HepG2 (cell line): ENCODE measurements at regions not wholly inside any gene's neighbourhood (a gene's known extent, or its start where the extent isn't known, plus 50 kb on each side); places are given as distances from the start of the nearest gene placed in this dataset.

ENCODE experiments used
- ATAC-seq: fragments of 200-7000 bp; cut with Tn5 transposase; 3 replicates; pipeline ENCODE4 v1.9.1; 2020; ENCODE audit warnings: mild to moderate bottlenecking, moderate library complexity
- BruUV-seq: library from RNA; stranded (reverse); fragments of 400-500 nt; replicated peaks from 2 replicates; lab custom pipeline; 2021; lab: Mats Ljungman, UMichigan
- CTCF ChIA-PET: fragments of 300-600 bp; formaldehyde crosslinking; extraction: SDS; loops from one replicate; lab custom pipeline; 2021; ENCODE audit warnings: low total read pairs, inconsistent platforms, low intra/inter-chr PET ratio; lab: Yijun Ruan, JAX
- POLR2A ChIA-PET: fragments of 350-600 bp; sonication (Branson Sonifier 250); formaldehyde crosslinking; loops from one replicate; lab custom pipeline; 2020; ENCODE audit warnings: antibody characterized with exemption, inconsistent platforms; lab: Yijun Ruan, JAX
- DNase-seq: peaks from one replicate; pipeline ENCODE4 v3.0.0-alpha.2; 2015; ENCODE audit warnings: low spot score
- FAIRE-seq: peaks from 3 replicates; lab custom pipeline; 2011; peaks lifted over from hg19 to GRCh38; lab: Jason Lieb, UNC
- H2AFZ ChIP-seq: one replicate; pipeline ENCODE4 v1.6.1; 2011; ENCODE audit warnings: low read length, inconsistent platforms
- H3K27ac ChIP-seq: fragments of 300-600 bp; 3 replicates; pipeline ENCODE4 v1.8.0; 2011; ENCODE audit warnings: mixed run types, mild to moderate bottlenecking, mixed read lengths, low read length, inconsistent platforms; ENCODE audit not compliant: insufficient read depth; ENCODE audit errors: extremely low read length
- H3K27me3 ChIP-seq, 2 experiments: fragments of 200-600 bp in 1 of 2; 2 replicates in 1 of 2; 3 replicates in 1 of 2; pipeline versions ENCODE4 v1.6.0 to v1.8.0; 2011; ENCODE audit warnings: low read length in 2 of 2, mild to moderate bottlenecking in 2 of 2, moderate library complexity in 2 of 2, inconsistent platforms in 1 of 2; ENCODE audit not compliant: insufficient read depth in 2 of 2, control insufficient read depth in 1 of 2
- H3K36me3 ChIP-seq, 2 experiments: fragments of 200-600 bp in 1 of 2; replicated peaks in 1 of 2; 2 replicates in 1 of 2; 3 replicates in 1 of 2; pipeline versions ENCODE4 v1.5.1 to v1.8.0; 2011; ENCODE audit warnings: low read length in 2 of 2, inconsistent platforms in 1 of 2; ENCODE audit not compliant: insufficient read depth in 2 of 2, control insufficient read depth in 1 of 2
- H3K4me1 ChIP-seq: 2 replicates; pipeline ENCODE4 v1.5.1; 2012; ENCODE audit warnings: low read length, inconsistent platforms; ENCODE audit not compliant: insufficient read depth
- H3K4me2 ChIP-seq: 2 replicates; pipeline ENCODE4 v1.6.0; 2011; ENCODE audit warnings: low read depth, low read length, inconsistent platforms
- H3K4me3 ChIP-seq, 3 experiments: fragments of 200-600 bp in 1 of 3; sonication (generic), shearing (Covaris generic) in 1 of 3; replicated peaks in 1 of 3; 2 replicates each; pipeline ENCODE4 v1.5.1; 2011 to 2016; ENCODE audit warnings: low read length in 3 of 3, inconsistent platforms in 2 of 3, low read depth in 2 of 3, mild to moderate bottlenecking in 2 of 3, control low read depth in 1 of 3, mixed read lengths in 1 of 3; ENCODE audit not compliant: insufficient read depth in 1 of 3
- H3K79me2 ChIP-seq: one replicate; pipeline ENCODE4 v1.6.1; 2011; ENCODE audit warnings: low read length, inconsistent platforms; ENCODE audit not compliant: insufficient read depth
- H3K9ac ChIP-seq: 2 replicates; pipeline ENCODE4 v1.6.0; 2011; ENCODE audit warnings: mild to moderate bottlenecking, low read depth, low read length, inconsistent platforms; ENCODE audit not compliant: insufficient read depth
- H3K9me3 ChIP-seq: 2 replicates; pipeline ENCODE4 v1.5.1; 2012; ENCODE audit warnings: mild to moderate bottlenecking, low read length
- H4K20me1 ChIP-seq: 2 replicates; pipeline ENCODE4 v1.6.0; 2011; ENCODE audit warnings: inconsistent platforms, mild to moderate bottlenecking, low read length, moderate library complexity; ENCODE audit not compliant: insufficient read depth
- ATAD3A ChIP-seq: sonication (generic); formaldehyde crosslinking; IDR thresholded peaks from 2 replicates; pipeline ENCODE4 v1.4.0; 2020; ENCODE audit warnings: missing genetic modification reagents
- CAMTA2 ChIP-seq: sonication (generic); formaldehyde crosslinking; IDR thresholded peaks from 2 replicates; pipeline ENCODE4 v1.4.0; 2020; ENCODE audit warnings: mild to moderate bottlenecking, missing genetic modification reagents, borderline replicate concordance
- KLF13 ChIP-seq: sonication (generic); formaldehyde crosslinking; IDR thresholded peaks from 2 replicates; pipeline ENCODE4 v1.4.0; 2020; ENCODE audit warnings: mild to moderate bottlenecking, missing genetic modification reagents
- POLR2AphosphoS2 ChIP-seq: IDR thresholded peaks from 2 replicates; pipeline ENCODE4 v1.6.1; 2011; ENCODE audit warnings: low read depth, low read length, improper control_type of control experiment
- ZBTB42 ChIP-seq: sonication (generic); formaldehyde crosslinking; IDR thresholded peaks from 2 replicates; pipeline ENCODE4 v1.5.0; 2020; ENCODE audit warnings: mild to moderate bottlenecking, missing genetic modification reagents
- ZNF230 ChIP-seq: sonication (generic); formaldehyde crosslinking; IDR thresholded peaks from 2 replicates; pipeline ENCODE4 v1.4.0; 2020; ENCODE audit warnings: mild to moderate bottlenecking, missing genetic modification reagents
- ZNF547 ChIP-seq: sonication (generic); formaldehyde crosslinking; IDR thresholded peaks from 2 replicates; pipeline ENCODE4 v1.5.1; 2020; ENCODE audit warnings: mild to moderate bottlenecking, missing genetic modification reagents
- ZNF563 ChIP-seq: sonication (generic); formaldehyde crosslinking; IDR thresholded peaks from 2 replicates; pipeline ENCODE4 v1.8.0; 2022; ENCODE audit warnings: mild to moderate bottlenecking, moderate library complexity, missing genetic modification reagents
- ZSCAN9 ChIP-seq: IDR thresholded peaks from 2 replicates; pipeline ENCODE4 v1.6.1; 2016; ENCODE audit warnings: borderline replicate concordance
- WGBS: methylation state at CpG from one replicate; pipeline ENCODE4 v1.1.6; 2017; ENCODE audit warnings: low lambda C conversion rate; 5-methylcytosine and 5-hydroxymethylcytosine counted together
- in situ Hi-C: cut with HindIII; loops from 2 replicates; pipeline ENCODE4 v1.10.0; 2017; ENCODE audit warnings: low pct_unique_long_range_greater_than_20kb; ENCODE audit not compliant: extremely low pct_ligation_motif_present
- intact Hi-C: fragments of 100-400 bp; cut with micrococcal nuclease; formaldehyde crosslinking; loops from one replicate; pipeline ENCODE4 v1.10.0; 2022; ENCODE audit not compliant: unreplicated experiment
- TF ChIP-seq, protein P1 (sequence below): sonication (generic); formaldehyde crosslinking; conservative IDR thresholded peaks from 2 replicates; pipeline ENCODE4 v1.8.0; 2022; ENCODE audit warnings: low read depth, missing genetic modification reagents
- TF ChIP-seq, protein P2 (sequence below): sonication (generic); formaldehyde crosslinking; IDR thresholded peaks from 2 replicates; pipeline ENCODE4 v1.5.0; 2020; ENCODE audit warnings: missing genetic modification reagents
- TF ChIP-seq, protein P3 (sequence below), 2 experiments: fragments of 450-650 bp in 1 of 2; sonication (generic) in 1 of 2; formaldehyde crosslinking; IDR thresholded peaks; 2 replicates each; pipeline versions ENCODE4 v1.5.0 to v1.8.0; 2020 to 2022; ENCODE audit warnings: mild to moderate bottlenecking in 1 of 2, missing genetic modification reagents in 1 of 2
- TF ChIP-seq, protein P4 (sequence below): sonication (generic); formaldehyde crosslinking; IDR thresholded peaks from 2 replicates; pipeline ENCODE4 v1.8.1; 2023; ENCODE audit warnings: mild to moderate bottlenecking, missing genetic modification reagents, borderline replicate concordance

DNA sequence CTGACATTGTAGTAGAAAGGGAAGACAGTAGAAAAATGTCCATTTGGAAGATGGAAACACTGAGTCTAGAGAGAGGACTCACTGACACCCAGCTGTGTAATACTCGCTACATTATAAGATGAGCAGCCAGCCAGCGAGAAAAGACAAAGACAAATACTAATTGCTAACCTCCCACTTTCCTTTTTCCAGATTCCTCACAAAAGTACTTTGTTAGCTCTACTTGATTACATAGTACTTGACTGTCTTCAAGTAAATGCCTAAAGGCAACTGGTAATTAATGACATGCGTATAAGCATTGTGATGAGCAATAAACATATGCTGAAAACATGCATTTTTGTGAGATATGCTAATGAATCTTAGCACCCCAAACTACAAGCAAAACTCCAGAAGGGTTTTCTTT lies 363.1 kb downstream of the GPAM start:
- ChIA-PET CTCF (no interaction called here), POLR2A (no interaction called here)
- no peaks in the 10 kb centered on the region for H3K9me3 ChIP-seq
- intact Hi-C loops (no loop called here), in situ Hi-C loops (no loop called here)
- H3K4me3 ChIP-seq = no peak overlapping the region
- H3K36me3 ChIP-seq = no peaks in the 10 kb centered on the region
- H2AFZ ChIP-seq = no peak overlapping the region
- FAIRE-seq = no peak
- no peak overlapping the region for H3K4me2 ChIP-seq
- no peak for ATAC-seq
- no peak overlapping the region for H3K9ac ChIP-seq
- no peaks in the 10 kb centered on the region for H4K20me1 ChIP-seq
- H3K27ac ChIP-seq = no peak overlapping the region
- WGBS = 37% methylated on average over 3 of the region's 3 CpGs
- TF ChIP-seq ATAD3A (CRISPR knock-in tag) = no peak
- DNase-seq = no peak
- no TSS peak for BruUV-seq
- H3K4me1 ChIP-seq = no peaks in the 10 kb centered on the region
- H3K79me2 ChIP-seq = no peaks in the 10 kb centered on the region
- H3K27me3 ChIP-seq = no peaks in the 10 kb centered on the region

DNA sequence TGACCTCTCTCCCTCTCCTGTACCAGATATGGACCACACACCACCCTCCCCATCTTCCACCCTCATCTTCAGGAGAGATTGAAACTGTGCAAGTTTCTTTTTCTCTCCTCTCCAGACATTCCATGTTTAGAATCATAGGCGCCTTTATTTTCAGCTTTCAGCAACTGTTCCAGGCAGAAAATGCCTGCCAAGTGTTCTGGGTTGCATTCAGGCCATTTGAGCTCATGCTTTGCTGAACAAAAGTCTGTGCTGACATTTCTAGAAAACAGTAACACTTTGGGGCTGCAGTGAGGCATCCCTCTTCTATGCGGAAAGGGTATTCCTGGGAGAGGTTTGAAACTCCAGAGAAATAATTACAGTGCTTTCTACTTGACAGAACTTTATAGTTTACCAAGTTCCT lies 361.7 kb downstream of the GPAM start:
- Histone ChIP-seq H3K9ac (no peak overlapping the region), H3K4me1 (no peaks in the 10 kb centered on the region), H3K36me3 (no peaks in the 10 kb centered on the region), H3K4me2 (no peak overlapping the region), H4K20me1 (no peaks in the 10 kb centered on the region), H3K27me3 (no peaks in the 10 kb centered on the region), H3K4me3 (no peak overlapping the region), H3K27ac (no peak overlapping the region), H3K9me3 (no peaks in the 10 kb centered on the region), H2AFZ (no peak overlapping the region), H3K79me2 (no peaks in the 10 kb centered on the region)
- DNase-seq (no peak), ATAC-seq (no peak), FAIRE-seq (no peak)
- no TSS peak for BruUV-seq
- intact Hi-C loops = no loop called here
- ChIA-PET CTCF (no interaction called here), POLR2A (no interaction called here)
- in situ Hi-C loops = no loop called here
- 45% methylated on average over 2 of the region's 2 CpGs for WGBS
- no peak for TF ChIP-seq ZNF230
- no peak for TF ChIP-seq ZNF547 (CRISPR knock-in tag)
- TF ChIP-seq KLF13 (CRISPR knock-in tag) = no peak
- TF ChIP-seq ZBTB42 = no peak
- no peak for TF ChIP-seq POLR2AphosphoS2
- TF ChIP-seq, protein P1, sequence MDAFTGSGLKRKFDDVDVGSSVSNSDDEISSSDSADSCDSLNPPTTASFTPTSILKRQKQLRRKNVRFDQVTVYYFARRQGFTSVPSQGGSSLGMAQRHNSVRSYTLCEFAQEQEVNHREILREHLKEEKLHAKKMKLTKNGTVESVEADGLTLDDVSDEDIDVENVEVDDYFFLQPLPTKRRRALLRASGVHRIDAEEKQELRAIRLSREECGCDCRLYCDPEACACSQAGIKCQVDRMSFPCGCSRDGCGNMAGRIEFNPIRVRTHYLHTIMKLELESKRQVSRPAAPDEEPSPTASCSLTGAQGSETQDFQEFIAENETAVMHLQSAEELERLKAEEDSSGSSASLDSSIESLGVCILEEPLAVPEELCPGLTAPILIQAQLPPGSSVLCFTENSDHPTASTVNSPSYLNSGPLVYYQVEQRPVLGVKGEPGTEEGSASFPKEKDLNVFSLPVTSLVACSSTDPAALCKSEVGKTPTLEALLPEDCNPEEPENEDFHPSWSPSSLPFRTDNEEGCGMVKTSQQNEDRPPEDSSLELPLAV = no peak
- TF ChIP-seq ZNF563 = no peak
- TF ChIP-seq CAMTA2 (CRISPR knock-in tag) = no peak
- TF ChIP-seq, protein P2, sequence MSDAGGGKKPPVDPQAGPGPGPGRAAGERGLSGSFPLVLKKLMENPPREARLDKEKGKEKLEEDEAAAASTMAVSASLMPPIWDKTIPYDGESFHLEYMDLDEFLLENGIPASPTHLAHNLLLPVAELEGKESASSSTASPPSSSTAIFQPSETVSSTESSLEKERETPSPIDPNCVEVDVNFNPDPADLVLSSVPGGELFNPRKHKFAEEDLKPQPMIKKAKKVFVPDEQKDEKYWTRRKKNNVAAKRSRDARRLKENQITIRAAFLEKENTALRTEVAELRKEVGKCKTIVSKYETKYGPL (CRISPR knock-in tag) = no peak
- no peak for TF ChIP-seq ZSCAN9 (CRISPR knock-in tag)
- TF ChIP-seq, protein P3, sequence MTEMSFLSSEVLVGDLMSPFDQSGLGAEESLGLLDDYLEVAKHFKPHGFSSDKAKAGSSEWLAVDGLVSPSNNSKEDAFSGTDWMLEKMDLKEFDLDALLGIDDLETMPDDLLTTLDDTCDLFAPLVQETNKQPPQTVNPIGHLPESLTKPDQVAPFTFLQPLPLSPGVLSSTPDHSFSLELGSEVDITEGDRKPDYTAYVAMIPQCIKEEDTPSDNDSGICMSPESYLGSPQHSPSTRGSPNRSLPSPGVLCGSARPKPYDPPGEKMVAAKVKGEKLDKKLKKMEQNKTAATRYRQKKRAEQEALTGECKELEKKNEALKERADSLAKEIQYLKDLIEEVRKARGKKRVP (CRISPR knock-in tag; IDR thresholded peaks at IDR 0.05) = no peak
- TF ChIP-seq, protein P4, sequence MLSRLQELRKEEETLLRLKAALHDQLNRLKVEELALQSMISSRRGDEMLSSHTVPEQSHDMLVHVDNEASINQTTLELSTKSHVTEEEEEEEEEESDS (CRISPR knock-in tag) = no peak
